ENCODE measurements at regions not wholly inside any gene's neighbourhood (a gene's known extent, or its start where the extent isn't known, plus 50 kb on each side); places are given as distances from the start of the nearest gene placed in this dataset.
"Not testable (repeated sequence)": the region's sequence is repeated elsewhere in the genome, so short reads cannot be mapped to it uniquely, and the experiment has no call there.

GRCh38 chr5:53412499-53412898 is 67.9 kb upstream of the FST start:
- not testable (repeated sequence) for DNase-seq

- DNase-seq: no peak
Observed at GRCh38 chr5:53416144-53416738, 64.2 kb upstream of the FST start.

GRCh38 chr5:53418409-53418808 is 62.0 kb upstream of the FST start:
- DNase-seq: no peak

- no peak for DNase-seq
Observed at GRCh38 chr5:53418826-53419658, 61.4 kb upstream of the FST start.

- no peak for DNase-seq
Observed at GRCh38 chr5:53422539-53422938, 57.9 kb upstream of the FST start.

GRCh38 chr5:53423724-53424123 is 56.7 kb upstream of the FST start:
- no peak for DNase-seq

GRCh38 chr5:53424686-53425615 is 55.5 kb upstream of the FST start:
- no peak for DNase-seq

GRCh38 chr5:53425687-53426511 is 54.5 kb upstream of the FST start:
- peak; percentile 15 for DNase-seq

- no peak for DNase-seq
Observed at GRCh38 chr5:53426512-53426830, 54.0 kb upstream of the FST start.

GRCh38 chr5:53426878-53427277 is 53.6 kb upstream of the FST start:
- no peak for DNase-seq

GRCh38 chr5:53427965-53428364 is 52.5 kb upstream of the FST start:
- no peak for DNase-seq

GRCh38 chr5:53429706-53430105 is 50.7 kb upstream of the FST start:
- DNase-seq: no peak

GRCh38 chr5:53430618-53431252 is 49.7 kb upstream of the FST start:
- no peak for DNase-seq
